Liver (tissue), 8 donors: ENCODE measurements at regions not wholly inside any gene's neighbourhood (a gene's known extent, or its start where the extent isn't known, plus 50 kb on each side); places are given as distances from the start of the nearest gene placed in this dataset.
"Not testable (repeated sequence)": the region's sequence is repeated elsewhere in the genome, so short reads cannot be mapped to it uniquely, and the experiment has no call there.

ENCODE experiments used
- DNase-seq: peaks from one replicate; pipeline ENCODE4 v3.0.0-alpha.2; 2017; ENCODE audit warnings: low spot score
- H3K27ac ChIP-seq, 2 donors: one replicate each; pipeline ENCODE4 v1.7.0; 2013; ENCODE audit warnings: inconsistent platforms in 2 of 2, low read length in 2 of 2, control low read depth in 1 of 2, low read depth in 1 of 2, mild to moderate bottlenecking in 1 of 2
- H3K27me3 ChIP-seq, 4 donors: one replicate each; pipeline versions ENCODE4 v1.6.1 to v1.7.0; 2013; ENCODE audit warnings: low read length in 3 of 4, inconsistent platforms in 1 of 4, mild to moderate bottlenecking in 1 of 4, moderate library complexity in 1 of 4; ENCODE audit not compliant: control insufficient read depth in 4 of 4, insufficient read depth in 4 of 4
- H3K36me3 ChIP-seq, 4 donors: one replicate each; pipeline versions ENCODE4 v1.6.1 to v1.7.0; 2013; ENCODE audit warnings: low read length in 3 of 4, mild to moderate bottlenecking in 3 of 4, low read depth in 1 of 4, moderate library complexity in 1 of 4; ENCODE audit not compliant: control insufficient read depth in 4 of 4, insufficient read depth in 3 of 4
- H3K4me1 ChIP-seq, 4 donors: one replicate each; pipeline versions ENCODE4 v1.6.1 to v1.7.0; 2013; ENCODE audit warnings: low read length in 3 of 4, mild to moderate bottlenecking in 3 of 4, moderate library complexity in 1 of 4; ENCODE audit not compliant: control insufficient read depth in 4 of 4, insufficient read depth in 4 of 4
- H3K4me3 ChIP-seq, 3 donors: one replicate each; pipeline versions ENCODE4 v1.6.1 to v1.7.0; 2013; ENCODE audit warnings: low read length in 3 of 3, control low read depth in 1 of 3, low read depth in 1 of 3, mild to moderate bottlenecking in 1 of 3
- H3K9ac ChIP-seq, 2 donors: one replicate each; pipeline ENCODE4 v1.7.0; 2013; ENCODE audit warnings: low read length in 2 of 2, mild to moderate bottlenecking in 2 of 2, moderate library complexity in 2 of 2, control low read depth in 1 of 2, low read depth in 1 of 2
- H3K9me3 ChIP-seq, 4 donors: one replicate each; pipeline versions ENCODE4 v1.6.1 to v1.7.0; 2013; ENCODE audit warnings: low read length in 3 of 4; ENCODE audit not compliant: control insufficient read depth in 4 of 4
- ATF3 ChIP-seq: IDR thresholded peaks from 2 replicates; pipeline ENCODE4 v1.6.1; 2016; ENCODE audit warnings: antibody characterized with exemption
- CTCF ChIP-seq: fragments of 150-350 bp; IDR thresholded peaks from 2 replicates; pipeline ENCODE4 v1.5.1; 2017; ENCODE audit warnings: improper control_type of control experiment, low read depth, low read length; ENCODE audit not compliant: missing input control
- EGR1 ChIP-seq, 2 donors: IDR thresholded peaks; 2 replicates each; pipeline ENCODE4 v1.6.1; 2016 to 2018; ENCODE audit warnings: antibody characterized with exemption in 2 of 2, low read depth in 2 of 2
- GABPA ChIP-seq, 2 donors: IDR thresholded peaks in 1 of 2; conservative IDR thresholded peaks in 1 of 2; 2 replicates each; pipeline ENCODE4 v1.6.1; 2016; ENCODE audit warnings: antibody characterized with exemption in 2 of 2, mild to moderate bottlenecking in 1 of 2, moderate library complexity in 1 of 2
- HNF4A ChIP-seq, 2 donors: conservative IDR thresholded peaks; 2 replicates each; pipeline ENCODE4 v1.6.1; 2016; ENCODE audit warnings: antibody characterized with exemption in 2 of 2, mild to moderate bottlenecking in 2 of 2
- HNF4G ChIP-seq: IDR thresholded peaks from 2 replicates; pipeline ENCODE4 v1.6.1; 2016; ENCODE audit warnings: antibody characterized with exemption
- JUND ChIP-seq, 2 donors: IDR thresholded peaks; 2 replicates each; pipeline ENCODE4 v1.6.1; 2016; ENCODE audit warnings: antibody characterized with exemption in 2 of 2
- MAX ChIP-seq: IDR thresholded peaks from 2 replicates; pipeline ENCODE4 v1.6.1; 2016; ENCODE audit warnings: antibody characterized with exemption
- NR2F2 ChIP-seq: IDR thresholded peaks from 2 replicates; pipeline ENCODE4 v1.6.1; 2016; ENCODE audit warnings: antibody characterized with exemption
- RAD21 ChIP-seq, 2 donors: IDR thresholded peaks; 2 replicates each; pipeline ENCODE4 v1.6.1; 2016; ENCODE audit warnings: antibody characterized with exemption in 2 of 2, mild to moderate bottlenecking in 2 of 2
- REST ChIP-seq: IDR thresholded peaks from 2 replicates; pipeline ENCODE4 v1.6.1; 2016; ENCODE audit warnings: antibody characterized with exemption, mild to moderate bottlenecking
- RXRA ChIP-seq, 2 donors: IDR thresholded peaks; 2 replicates each; pipeline ENCODE4 v1.6.1; 2017 to 2018; ENCODE audit warnings: antibody characterized with exemption in 2 of 2, mild to moderate bottlenecking in 1 of 2
- SP1 ChIP-seq: IDR thresholded peaks from 2 replicates; pipeline ENCODE4 v1.6.1; 2018; ENCODE audit warnings: antibody characterized with exemption, mild to moderate bottlenecking
- TAF1 ChIP-seq: conservative IDR thresholded peaks from 2 replicates; pipeline ENCODE4 v1.6.1; 2016; ENCODE audit warnings: antibody characterized with exemption, mild to moderate bottlenecking
- YY1 ChIP-seq: IDR thresholded peaks from 2 replicates; pipeline ENCODE4 v1.6.1; 2016; ENCODE audit warnings: antibody characterized with exemption, mild to moderate bottlenecking
- ZBTB33 ChIP-seq: IDR thresholded peaks from 2 replicates; pipeline ENCODE4 v1.6.1; 2016; ENCODE audit warnings: antibody characterized with exemption
- WGBS: extraction: QIAGEN DNeasy Blood & Tissue Kit; methylation state at CpG from one replicate; pipeline ENCODE4 v1.1.7; 2013; 5-methylcytosine and 5-hydroxymethylcytosine counted together
- donor health status: healthy.
- donor health status: healthy.
- donor health status: healthy.
- donor health status: healthy.
- donor health status: healthy.

GRCh38 chr3:170806141-170806540, 63.9 kb downstream of the RPL22L1 start (continued):
- no peak for TF ChIP-seq REST

GRCh38 chr3:170805296-170805695, 64.7 kb downstream of the RPL22L1 start:
- not testable (repeated sequence) for H3K4me3 ChIP-seq, H3K27me3 ChIP-seq, H3K36me3 ChIP-seq, H3K9ac ChIP-seq, H3K27ac ChIP-seq, DNase-seq, H3K9me3 ChIP-seq, H3K4me1 ChIP-seq
- WGBS = 96% methylated on average over 1 of the region's 1 CpG

GRCh38 chr3:170804634-170805033, 65.4 kb downstream of the RPL22L1 start:
- H3K27ac ChIP-seq, H3K36me3 ChIP-seq, DNase-seq, H3K9me3 ChIP-seq, H3K27me3 ChIP-seq, H3K4me1 ChIP-seq, H3K9ac ChIP-seq, H3K4me3 ChIP-seq: not testable (repeated sequence)
- 78% methylated on average over 1 of the region's 1 CpG for WGBS

- no peaks in the 10 kb centered on the region for H3K27me3 ChIP-seq
- H3K27ac ChIP-seq = no peak overlapping the region
- H3K36me3 ChIP-seq = no peaks in the 10 kb centered on the region
- H3K4me3 ChIP-seq = no peak overlapping the region
- no peaks in the 10 kb centered on the region for H3K4me1 ChIP-seq
- no peak overlapping the region for H3K9ac ChIP-seq
- H3K9me3 ChIP-seq = no peaks in the 10 kb centered on the region
- no peak for DNase-seq
- no peak for TF ChIP-seq HNF4A (conservative IDR thresholded peaks at IDR 0.05)
- no peak for TF ChIP-seq HNF4G
- TF ChIP-seq RXRA (IDR thresholded peaks at IDR 0.05) = no peak
- no peak for TF ChIP-seq YY1
- no peak for TF ChIP-seq RAD21 (IDR thresholded peaks at IDR 0.05)
- no peak for TF ChIP-seq ATF3
- no peak for TF ChIP-seq CTCF
- no peak for TF ChIP-seq SP1
- no peak for TF ChIP-seq TAF1
- TF ChIP-seq EGR1 (IDR thresholded peaks at IDR 0.05; ENCODE audit: low read depth in 2 of 2) = no peak
- TF ChIP-seq NR2F2 = no peak
- TF ChIP-seq REST = no peak
- no peak for TF ChIP-seq ZBTB33
- TF ChIP-seq MAX = no peak
- TF ChIP-seq JUND (IDR thresholded peaks at IDR 0.05) = no peak
- no peak for TF ChIP-seq GABPA (IDR thresholded peaks at IDR 0.05 in 1 of 2, conservative IDR thresholded peaks at IDR 0.05 in 1 of 2)
Measured at GRCh38 chr3:170804078-170804477, 65.9 kb downstream of the RPL22L1 start.
